Calu3 (cell line): ENCODE measurements at regions not wholly inside any gene's neighbourhood (a gene's known extent, or its start where the extent isn't known, plus 50 kb on each side); places are given as distances from the start of the nearest gene placed in this dataset.
"Not testable (repeated sequence)": the region's sequence is repeated elsewhere in the genome, so short reads cannot be mapped to it uniquely, and the experiment has no call there.

Experiments
- BruUV-seq: library from RNA; stranded (reverse); fragments of 400-500 nt; replicated peaks from 2 replicates; lab custom pipeline; 2021; lab: Mats Ljungman, UMichigan
- CTCF ChIA-PET: fragments of 300-600 bp; sonication (Branson Sonifier 250); formaldehyde crosslinking; loops from one replicate; lab custom pipeline; 2022; ENCODE audit warnings: antibody characterized with exemption; lab: Charles Lee
- DNase-seq: peaks from one replicate; pipeline ENCODE4 v3.0.0; 2022
- H3K27ac Mint-ChIP-seq: one replicate; pipeline ENCODE4 v1.8.0; 2022; ENCODE audit warnings: mixed read lengths; ENCODE audit not compliant: unreplicated experiment
- H3K27me3 Mint-ChIP-seq: one replicate; pipeline ENCODE4 v1.8.0; 2022; ENCODE audit warnings: mixed read lengths; ENCODE audit not compliant: unreplicated experiment
- H3K36me3 Mint-ChIP-seq: one replicate; pipeline ENCODE4 v1.8.0; 2022; ENCODE audit warnings: mild to moderate bottlenecking, moderate library complexity, mixed read lengths; ENCODE audit not compliant: insufficient read depth, unreplicated experiment
- H3K4me1 Mint-ChIP-seq: one replicate; pipeline ENCODE4 v1.8.0; 2022; ENCODE audit warnings: mild to moderate bottlenecking, low read depth, mixed read lengths; ENCODE audit not compliant: unreplicated experiment
- H3K4me3 Mint-ChIP-seq: one replicate; pipeline ENCODE4 v1.8.0; 2022; ENCODE audit warnings: mild to moderate bottlenecking, low read depth, moderate library complexity, mixed read lengths; ENCODE audit not compliant: unreplicated experiment
- H3K9me3 Mint-ChIP-seq: one replicate; pipeline ENCODE4 v1.8.0; 2022; ENCODE audit warnings: low read depth, mixed read lengths; ENCODE audit not compliant: unreplicated experiment
- intact Hi-C: fragments of 100-400 bp; cut with micrococcal nuclease; formaldehyde crosslinking; loops from one replicate; pipeline ENCODE4 v1.10.0; 2022; ENCODE audit not compliant: unreplicated experiment
- TF ChIP-seq, protein P1 (sequence below): fragments of 200-600 bp; IDR thresholded peaks from one replicate; pipeline ENCODE4 v1.8.0; 2022; ENCODE audit warnings: antibody characterized with exemption; ENCODE audit not compliant: unreplicated experiment

DNA sequence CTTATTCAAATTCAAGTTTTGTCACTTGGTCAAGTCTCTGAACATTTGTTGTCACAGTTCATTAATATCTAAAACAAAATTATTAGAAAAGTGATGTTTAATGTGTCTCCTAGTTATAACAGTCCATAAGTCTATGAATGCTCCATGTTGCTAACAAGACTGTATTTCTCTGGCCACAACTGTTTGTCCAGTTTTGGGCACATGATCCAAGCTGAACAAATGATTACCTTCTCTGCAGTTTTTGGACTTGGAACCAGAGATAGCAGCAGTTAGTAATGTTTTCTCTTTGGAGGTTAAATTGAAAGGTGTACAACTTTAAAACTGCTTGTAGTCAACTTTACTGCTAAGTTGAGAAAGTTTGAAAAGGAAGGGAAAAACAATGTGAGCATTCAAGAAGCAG is 84.7 kb upstream of the NOX4 start:
- BruUV-seq, H3K27me3 Mint-ChIP-seq, H3K36me3 Mint-ChIP-seq, intact Hi-C loops, DNase-seq, CTCF ChIA-PET, H3K4me1 Mint-ChIP-seq, H3K9me3 Mint-ChIP-seq, H3K27ac Mint-ChIP-seq, H3K4me3 Mint-ChIP-seq: not testable (repeated sequence)

DNA sequence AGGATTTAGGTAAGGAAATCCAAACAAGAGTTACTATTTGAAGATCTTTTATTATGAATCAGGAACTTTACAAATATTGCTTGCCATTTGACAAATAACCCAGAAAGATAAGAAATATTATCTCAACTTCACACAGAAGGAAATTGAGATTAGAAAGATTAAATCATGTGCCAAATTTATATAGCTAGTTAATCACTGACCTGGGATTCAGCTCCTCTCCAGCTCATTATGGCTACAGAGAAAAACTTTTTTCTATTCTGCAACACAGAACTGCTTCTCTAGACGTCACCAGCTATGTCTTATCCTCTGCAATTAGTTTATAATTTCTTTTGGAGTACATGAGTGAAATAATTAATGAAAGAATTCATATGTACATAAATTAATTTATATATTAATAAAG is 86.3 kb upstream of the NOX4 start:
- H3K9me3 Mint-ChIP-seq, H3K27me3 Mint-ChIP-seq, H3K4me3 Mint-ChIP-seq, BruUV-seq, H3K36me3 Mint-ChIP-seq, H3K4me1 Mint-ChIP-seq, DNase-seq, CTCF ChIA-PET, H3K27ac Mint-ChIP-seq, intact Hi-C loops: not testable (repeated sequence)

DNA sequence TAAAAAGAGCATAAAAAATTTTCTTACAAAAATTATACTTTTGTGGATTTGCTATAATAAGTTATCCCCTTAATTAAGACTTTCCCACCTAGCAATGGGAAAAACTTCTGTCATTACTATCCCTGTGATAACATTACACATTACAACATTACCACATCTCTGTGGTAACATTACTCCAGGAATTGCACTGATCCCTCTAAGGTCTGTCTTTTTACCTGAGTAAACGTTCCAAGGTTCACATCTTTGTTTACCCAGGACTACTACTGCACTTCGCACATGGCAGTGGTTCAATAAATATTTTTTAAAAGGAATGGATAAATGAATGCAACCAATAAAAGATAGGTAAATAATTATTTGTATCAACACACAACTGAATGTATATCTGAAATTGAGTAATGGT is 92.4 kb upstream of the NOX4 start:
- CTCF ChIA-PET, result no interaction called here
- Mint-ChIP-seq H3K27ac (no peak overlapping the region), H3K4me1 (no peaks in the 10 kb centered on the region), H3K9me3 (no peaks in the 10 kb centered on the region), H3K27me3 (no peaks in the 10 kb centered on the region), H3K36me3 (no peaks in the 10 kb centered on the region), H3K4me3 (no peak overlapping the region)
- intact Hi-C loops, result no loop called here
- BruUV-seq, result no TSS peak
- DNase-seq, result no peak
- TF ChIP-seq, protein P1, sequence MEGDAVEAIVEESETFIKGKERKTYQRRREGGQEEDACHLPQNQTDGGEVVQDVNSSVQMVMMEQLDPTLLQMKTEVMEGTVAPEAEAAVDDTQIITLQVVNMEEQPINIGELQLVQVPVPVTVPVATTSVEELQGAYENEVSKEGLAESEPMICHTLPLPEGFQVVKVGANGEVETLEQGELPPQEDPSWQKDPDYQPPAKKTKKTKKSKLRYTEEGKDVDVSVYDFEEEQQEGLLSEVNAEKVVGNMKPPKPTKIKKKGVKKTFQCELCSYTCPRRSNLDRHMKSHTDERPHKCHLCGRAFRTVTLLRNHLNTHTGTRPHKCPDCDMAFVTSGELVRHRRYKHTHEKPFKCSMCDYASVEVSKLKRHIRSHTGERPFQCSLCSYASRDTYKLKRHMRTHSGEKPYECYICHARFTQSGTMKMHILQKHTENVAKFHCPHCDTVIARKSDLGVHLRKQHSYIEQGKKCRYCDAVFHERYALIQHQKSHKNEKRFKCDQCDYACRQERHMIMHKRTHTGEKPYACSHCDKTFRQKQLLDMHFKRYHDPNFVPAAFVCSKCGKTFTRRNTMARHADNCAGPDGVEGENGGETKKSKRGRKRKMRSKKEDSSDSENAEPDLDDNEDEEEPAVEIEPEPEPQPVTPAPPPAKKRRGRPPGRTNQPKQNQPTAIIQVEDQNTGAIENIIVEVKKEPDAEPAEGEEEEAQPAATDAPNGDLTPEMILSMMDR, result no peak

DNA sequence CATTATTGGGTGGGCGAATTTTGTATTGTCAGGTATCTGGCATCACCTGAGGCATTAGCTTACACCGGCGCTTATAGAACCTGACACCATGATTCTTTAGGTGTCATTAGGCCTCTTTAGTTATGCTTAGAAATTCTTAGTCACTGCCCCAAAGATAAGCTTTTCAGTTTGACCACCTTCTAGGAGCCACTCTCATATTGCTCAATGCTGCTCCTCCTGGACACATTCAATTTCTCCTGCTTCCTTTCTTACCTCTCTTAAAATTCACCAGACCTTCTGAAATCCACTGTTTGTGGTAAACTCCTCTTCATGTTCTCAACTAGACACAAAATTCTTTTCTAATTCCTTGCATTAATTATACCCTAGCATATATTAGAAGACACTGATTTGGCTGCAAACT is 93.9 kb upstream of the NOX4 start:
- CTCF ChIA-PET, H3K27ac Mint-ChIP-seq, intact Hi-C loops, H3K36me3 Mint-ChIP-seq, H3K4me1 Mint-ChIP-seq, DNase-seq, H3K4me3 Mint-ChIP-seq, BruUV-seq, H3K9me3 Mint-ChIP-seq, H3K27me3 Mint-ChIP-seq: not testable (repeated sequence)

DNA sequence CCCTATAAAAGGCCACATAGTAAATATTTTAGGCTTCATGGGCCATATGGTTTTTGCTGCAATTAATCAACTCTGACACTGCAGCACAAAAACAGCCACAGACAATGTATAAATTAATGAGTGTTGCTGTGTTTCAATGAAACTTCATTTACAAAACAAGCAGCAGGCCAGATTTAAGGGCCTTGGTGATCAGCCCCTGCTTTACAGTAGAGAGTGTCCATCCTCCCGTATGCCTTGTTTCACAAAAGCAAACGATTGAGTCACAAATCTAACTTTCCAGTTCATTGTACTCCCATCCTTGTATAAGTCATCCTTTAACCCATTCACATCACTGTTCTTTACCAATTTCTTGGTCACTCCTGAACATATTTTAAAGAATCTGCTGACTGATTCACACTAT is 94.3 kb upstream of the NOX4 start:
- DNase-seq, H3K27me3 Mint-ChIP-seq, BruUV-seq, intact Hi-C loops, H3K4me3 Mint-ChIP-seq, H3K27ac Mint-ChIP-seq, H3K36me3 Mint-ChIP-seq, H3K9me3 Mint-ChIP-seq, H3K4me1 Mint-ChIP-seq, CTCF ChIA-PET: not testable (repeated sequence)

DNA sequence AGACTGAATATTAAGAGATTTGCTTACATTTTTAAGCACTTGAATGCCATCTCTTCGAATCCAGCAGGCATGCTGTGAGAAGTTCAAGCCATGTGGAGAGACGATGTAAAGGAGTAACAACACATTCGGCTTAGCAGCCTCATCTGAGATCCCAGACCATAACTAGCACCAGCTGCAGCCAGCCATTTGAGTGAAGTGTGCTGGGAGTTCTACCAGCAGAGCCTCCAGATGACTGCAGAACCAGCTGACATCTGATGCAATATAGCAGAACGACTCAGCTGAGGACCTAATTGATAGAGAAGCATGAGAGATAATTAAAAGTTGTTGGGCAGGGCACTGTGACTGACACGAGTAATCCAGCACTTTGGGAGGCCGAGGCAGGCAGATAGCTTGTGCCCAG is 98.2 kb upstream of the NOX4 start:
- H3K9me3 Mint-ChIP-seq, DNase-seq, intact Hi-C loops, CTCF ChIA-PET, H3K27ac Mint-ChIP-seq, H3K4me3 Mint-ChIP-seq, BruUV-seq, H3K36me3 Mint-ChIP-seq, H3K27me3 Mint-ChIP-seq, H3K4me1 Mint-ChIP-seq: not testable (repeated sequence)

DNA sequence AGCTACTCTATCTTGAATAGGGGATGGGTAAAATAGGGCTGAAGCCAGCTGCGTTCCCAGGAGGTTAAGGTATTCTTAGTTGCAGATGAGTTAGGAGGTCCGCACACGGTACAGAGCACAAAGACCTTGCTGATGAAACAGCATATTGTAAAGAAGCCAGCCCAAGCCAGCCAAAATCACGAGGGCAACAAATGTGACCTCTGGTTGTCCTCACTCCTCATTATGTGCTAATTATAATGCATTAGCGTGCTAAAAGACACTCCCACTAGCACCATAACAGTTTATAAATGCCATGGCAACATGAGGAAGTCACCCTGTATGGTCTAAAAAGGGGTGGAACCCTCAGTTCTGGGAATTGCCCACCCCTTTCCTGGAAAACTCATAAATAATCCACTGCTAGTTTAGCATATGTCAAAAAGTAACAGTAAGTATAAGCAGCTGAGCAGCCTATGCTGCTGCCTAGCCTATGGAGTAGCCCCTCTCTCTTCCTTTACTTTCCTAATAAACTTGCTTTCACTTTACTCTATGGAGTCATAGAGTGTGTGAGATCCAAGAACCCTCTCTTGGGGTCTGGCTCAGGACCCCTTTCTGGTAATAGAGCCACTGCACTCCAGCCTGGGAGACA is 98.9 kb upstream of the NOX4 start:
- intact Hi-C loops, H3K4me3 Mint-ChIP-seq, H3K27ac Mint-ChIP-seq, H3K9me3 Mint-ChIP-seq, CTCF ChIA-PET, H3K4me1 Mint-ChIP-seq, H3K27me3 Mint-ChIP-seq, H3K36me3 Mint-ChIP-seq, BruUV-seq, DNase-seq: not testable (repeated sequence)

DNA sequence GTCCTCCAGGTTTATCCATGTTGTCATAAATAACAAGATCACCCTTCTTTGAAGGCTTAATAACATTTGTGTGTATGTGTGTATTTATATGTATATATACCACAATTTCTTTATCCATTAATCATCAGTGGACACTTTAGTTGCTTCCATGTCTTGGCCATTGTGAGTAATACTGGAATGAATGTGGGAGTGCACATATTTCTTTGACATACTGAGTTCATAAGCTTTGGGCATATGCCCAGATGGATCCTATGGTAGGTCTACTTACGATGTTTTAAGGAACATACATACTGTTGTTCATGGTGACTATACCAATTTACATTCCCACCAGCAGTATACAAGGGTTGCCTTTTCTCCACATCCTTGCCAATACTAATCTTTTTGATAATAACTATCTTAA is 108.8 kb upstream of the TRIM77 start:
- BruUV-seq, H3K27me3 Mint-ChIP-seq, intact Hi-C loops, H3K4me1 Mint-ChIP-seq, H3K36me3 Mint-ChIP-seq, DNase-seq, H3K4me3 Mint-ChIP-seq, H3K9me3 Mint-ChIP-seq, CTCF ChIA-PET, H3K27ac Mint-ChIP-seq: not testable (repeated sequence)
